ENCODE measurements at regions not wholly inside any gene's neighbourhood (a gene's known extent, or its start where the extent isn't known, plus 50 kb on each side); places are given as distances from the start of the nearest gene placed in this dataset.

DNA sequence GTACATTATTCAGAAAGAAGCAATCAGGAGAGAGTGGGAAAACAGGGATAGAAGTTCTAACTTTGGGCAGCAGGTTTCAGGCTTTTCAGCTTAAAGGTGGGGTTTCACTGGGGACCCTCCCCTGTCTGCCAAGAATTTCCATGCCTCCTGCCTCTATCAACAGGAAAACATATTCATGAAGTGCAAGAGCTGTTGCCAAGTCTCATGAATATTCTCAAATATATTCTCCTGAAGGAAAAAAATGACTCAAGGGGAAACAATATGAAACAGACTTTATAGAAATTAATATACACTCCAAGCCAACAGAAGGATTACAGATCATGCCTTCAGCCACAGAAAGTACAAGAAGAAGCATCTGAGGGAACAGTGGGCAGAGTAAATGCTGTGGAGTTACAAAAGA lies 713.3 kb upstream of the ADAMTS5 start:
- H3K27ac ChIP-seq (ENCODE audit: low read length), result no peak overlapping the region
- ChIA-PET CTCF (no interaction called here), POLR2A (no interaction called here)
- in situ Hi-C loops (cut with HindIII; ENCODE audit: low pct_unique_long_range_greater_than_20kb, low sequenced_read_pairs), result no loop called here
- ATAC-seq (no peak), DNase-seq (ENCODE audit: low read depth, low spot score) (no peak)
- no TSS peak for BruUV-seq (replicated peaks)
- no peak for TF ChIP-seq SIN3A (IDR thresholded peaks at IDR 0.05; ENCODE audit: borderline replicate concordance, insufficient read depth, low read depth, low read length)
- TF ChIP-seq, protein P1, sequence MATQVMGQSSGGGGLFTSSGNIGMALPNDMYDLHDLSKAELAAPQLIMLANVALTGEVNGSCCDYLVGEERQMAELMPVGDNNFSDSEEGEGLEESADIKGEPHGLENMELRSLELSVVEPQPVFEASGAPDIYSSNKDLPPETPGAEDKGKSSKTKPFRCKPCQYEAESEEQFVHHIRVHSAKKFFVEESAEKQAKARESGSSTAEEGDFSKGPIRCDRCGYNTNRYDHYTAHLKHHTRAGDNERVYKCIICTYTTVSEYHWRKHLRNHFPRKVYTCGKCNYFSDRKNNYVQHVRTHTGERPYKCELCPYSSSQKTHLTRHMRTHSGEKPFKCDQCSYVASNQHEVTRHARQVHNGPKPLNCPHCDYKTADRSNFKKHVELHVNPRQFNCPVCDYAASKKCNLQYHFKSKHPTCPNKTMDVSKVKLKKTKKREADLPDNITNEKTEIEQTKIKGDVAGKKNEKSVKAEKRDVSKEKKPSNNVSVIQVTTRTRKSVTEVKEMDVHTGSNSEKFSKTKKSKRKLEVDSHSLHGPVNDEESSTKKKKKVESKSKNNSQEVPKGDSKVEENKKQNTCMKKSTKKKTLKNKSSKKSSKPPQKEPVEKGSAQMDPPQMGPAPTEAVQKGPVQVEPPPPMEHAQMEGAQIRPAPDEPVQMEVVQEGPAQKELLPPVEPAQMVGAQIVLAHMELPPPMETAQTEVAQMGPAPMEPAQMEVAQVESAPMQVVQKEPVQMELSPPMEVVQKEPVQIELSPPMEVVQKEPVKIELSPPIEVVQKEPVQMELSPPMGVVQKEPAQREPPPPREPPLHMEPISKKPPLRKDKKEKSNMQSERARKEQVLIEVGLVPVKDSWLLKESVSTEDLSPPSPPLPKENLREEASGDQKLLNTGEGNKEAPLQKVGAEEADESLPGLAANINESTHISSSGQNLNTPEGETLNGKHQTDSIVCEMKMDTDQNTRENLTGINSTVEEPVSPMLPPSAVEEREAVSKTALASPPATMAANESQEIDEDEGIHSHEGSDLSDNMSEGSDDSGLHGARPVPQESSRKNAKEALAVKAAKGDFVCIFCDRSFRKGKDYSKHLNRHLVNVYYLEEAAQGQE (IDR thresholded peaks at IDR 0.05; ENCODE audit: insufficient read depth in 1 of 2, low read depth in 2 of 2, low read length in 1 of 2), result no peak
- no peak for TF ChIP-seq POLR2AphosphoS5 (IDR thresholded peaks at IDR 0.05; ENCODE audit: low read depth, low read length)
- no peak for TF ChIP-seq TCF7L2 (IDR thresholded peaks at IDR 0.05; ENCODE audit: low read depth, low read length)
- no peak for TF ChIP-seq CTCF (IDR thresholded peaks at IDR 0.05)
- H3K4me1 ChIP-seq (ENCODE audit: control insufficient read depth, insufficient read depth, low read length), result no peaks in the 10 kb centered on the region
- intact Hi-C loops (cut with micrococcal nuclease; ENCODE audit: unreplicated experiment), result no loop called here
- no peaks in the 10 kb centered on the region for H3K36me3 ChIP-seq (ENCODE audit: control insufficient read depth, insufficient read depth, low read length)
- H3K27me3 ChIP-seq (ENCODE audit: control insufficient read depth, insufficient read depth, low read length), result no peaks in the 10 kb centered on the region
- no peak overlapping the region for H3K4me3 ChIP-seq (ENCODE audit: low read depth in 2 of 2, low read length in 2 of 2)
- no peaks in the 10 kb centered on the region for H3K9me3 ChIP-seq (ENCODE audit: control insufficient read depth, insufficient read depth, low read depth, low read length)

- ATAC-seq (no peak), DNase-seq (ENCODE audit: low read depth, low spot score) (no peak)
- POLR2A ChIA-PET, result no interaction called here
- intact Hi-C loops (cut with micrococcal nuclease; ENCODE audit: unreplicated experiment), result no loop called here
- Histone ChIP-seq H3K27me3 (ENCODE audit: control insufficient read depth, insufficient read depth, low read length) (no peaks in the 10 kb centered on the region), H3K4me3 (ENCODE audit: low read depth in 2 of 2, low read length in 2 of 2) (no peak overlapping the region), H3K36me3 (ENCODE audit: control insufficient read depth, insufficient read depth, low read length) (no peaks in the 10 kb centered on the region), H3K4me1 (ENCODE audit: control insufficient read depth, insufficient read depth, low read length) (no peaks in the 10 kb centered on the region), H3K9me3 (ENCODE audit: control insufficient read depth, insufficient read depth, low read depth, low read length) (no peaks in the 10 kb centered on the region), H3K27ac (ENCODE audit: low read length) (no peak overlapping the region)
- no TSS peak for BruUV-seq (replicated peaks)
- CTCF ChIA-PET, result no interaction called here
- TF ChIP-seq, protein P1 (IDR thresholded peaks at IDR 0.05; ENCODE audit: insufficient read depth in 1 of 2, low read depth in 2 of 2, low read length in 1 of 2), result no peak
- TF ChIP-seq SIN3A (IDR thresholded peaks at IDR 0.05; ENCODE audit: borderline replicate concordance, insufficient read depth, low read depth, low read length) (no peak), TCF7L2 (IDR thresholded peaks at IDR 0.05; ENCODE audit: low read depth, low read length) (no peak), CTCF (IDR thresholded peaks at IDR 0.05) (no peak), POLR2AphosphoS5 (IDR thresholded peaks at IDR 0.05; ENCODE audit: low read depth, low read length) (no peak)
- in situ Hi-C loops (cut with HindIII; ENCODE audit: low pct_unique_long_range_greater_than_20kb, low sequenced_read_pairs), result no loop called here
Measured at GRCh38 chr21:27678511-27678910, 711.6 kb upstream of the ADAMTS5 start.
